Caco-2 (cell line): ENCODE measurements at regions not wholly inside any gene's neighbourhood (a gene's known extent, or its start where the extent isn't known, plus 50 kb on each side); places are given as distances from the start of the nearest gene placed in this dataset.

Source experiments
- BruUV-seq: library from RNA; stranded (reverse); fragments of 400-500 nt; replicated peaks from 2 replicates; lab custom pipeline; 2021; lab: Mats Ljungman, UMichigan
- CTCF ChIA-PET: fragments of 300-600 bp; sonication (Branson Sonifier 250); formaldehyde crosslinking; loops from one replicate; lab custom pipeline; 2022; ENCODE audit warnings: antibody characterized with exemption; lab: Charles Lee
- POLR2A ChIA-PET: fragments of 300-600 bp; sonication (Branson Sonifier 250); formaldehyde crosslinking; loops from one replicate; lab custom pipeline; 2022; ENCODE audit warnings: antibody characterized with exemption; lab: Charles Lee
- DNase-seq, 2 experiments: peaks; one replicate each; pipeline versions ENCODE4 v3.0.0 to v3.0.0-alpha.2; 2020 to 2022
- H3K27me3 ChIP-seq: replicated peaks from 2 replicates; pipeline ENCODE4 v1.6.0; 2011; ENCODE audit warnings: low read length; ENCODE audit not compliant: control insufficient read depth, insufficient read depth
- H3K36me3 ChIP-seq: 2 replicates; pipeline ENCODE4 v1.5.1; 2011; ENCODE audit warnings: low read length; ENCODE audit not compliant: control insufficient read depth, insufficient read depth
- H3K4me1 ChIP-seq: fragments of 250-450 bp; sonication (Bioruptor Pico); 2 replicates; pipeline ENCODE4 v1.5.1; 2020; ENCODE audit warnings: mild to moderate bottlenecking
- H3K4me3 ChIP-seq: 2 replicates; pipeline ENCODE4 v1.5.1; 2011; ENCODE audit warnings: low read depth, mild to moderate bottlenecking, control low read depth, low read length
- H3K9me3 ChIP-seq: fragments of 250-450 bp; sonication (Bioruptor Pico); 2 replicates; pipeline ENCODE4 v1.5.1; 2020; ENCODE audit warnings: mild to moderate bottlenecking, moderate library complexity
- H3K27ac Mint-ChIP-seq: one replicate; pipeline ENCODE4 v1.8.0; 2022; ENCODE audit warnings: mixed read lengths; ENCODE audit not compliant: unreplicated experiment
- H3K27me3 Mint-ChIP-seq: one replicate; pipeline ENCODE4 v1.8.0; 2022; ENCODE audit warnings: mixed read lengths; ENCODE audit not compliant: insufficient read depth, unreplicated experiment
- H3K36me3 Mint-ChIP-seq: one replicate; pipeline ENCODE4 v1.8.0; 2022; ENCODE audit warnings: mild to moderate bottlenecking, mixed read lengths; ENCODE audit not compliant: insufficient read depth, unreplicated experiment
- H3K4me1 Mint-ChIP-seq: one replicate; pipeline ENCODE4 v1.8.0; 2022; ENCODE audit warnings: low read depth, mixed read lengths; ENCODE audit not compliant: unreplicated experiment
- H3K4me3 Mint-ChIP-seq: one replicate; pipeline ENCODE4 v1.8.0; 2022; ENCODE audit warnings: mild to moderate bottlenecking, moderate library complexity, mixed read lengths; ENCODE audit not compliant: unreplicated experiment
- H3K9me3 Mint-ChIP-seq: one replicate; pipeline ENCODE4 v1.8.0; 2022; ENCODE audit warnings: mixed read lengths; ENCODE audit not compliant: unreplicated experiment
- CTCF ChIP-seq, 2 experiments: fragments of 200-600 bp in 1 of 2; IDR thresholded peaks; 1 replicate in 1 of 2; 2 replicates in 1 of 2; pipeline versions ENCODE4 v1.5.1 to v1.8.0; 2011 to 2022; ENCODE audit warnings: antibody characterized with exemption in 1 of 2, control low read depth in 1 of 2, inconsistent platforms in 1 of 2, low read depth in 1 of 2, low read length in 1 of 2, mild to moderate bottlenecking in 1 of 2, moderate library complexity in 1 of 2; ENCODE audit not compliant: insufficient read depth in 1 of 2, severe bottlenecking in 1 of 2, unreplicated experiment in 1 of 2
- intact Hi-C: fragments of 100-400 bp; cut with micrococcal nuclease; formaldehyde crosslinking; loops from one replicate; pipeline ENCODE4 v1.10.0; 2022; ENCODE audit not compliant: unreplicated experiment

GRCh38 chr5:9878206-9878605 lies 248.1 kb upstream of the TAS2R1 start:
- ChIA-PET CTCF (no interaction called here), POLR2A (no interaction called here)
- H3K4me3 Mint-ChIP-seq = no peak overlapping the region
- H3K9me3 Mint-ChIP-seq = peaks cover 21% of the 10 kb centered on the region
- Histone ChIP-seq H3K27me3 (no peaks in the 10 kb centered on the region), H3K4me1 (no peaks in the 10 kb centered on the region), H3K36me3 (no peaks in the 10 kb centered on the region), H3K4me3 (no peak overlapping the region), H3K9me3 (peaks cover 11% of the 10 kb centered on the region; the same call in 1 of the 2 replicates)
- BruUV-seq = no TSS peak
- no peak for DNase-seq
- intact Hi-C loops = no loop called here
- H3K4me1 Mint-ChIP-seq = no peaks in the 10 kb centered on the region
- no peak overlapping the region for H3K27ac Mint-ChIP-seq
- no peaks in the 10 kb centered on the region for H3K27me3 Mint-ChIP-seq
- no peak for TF ChIP-seq CTCF (IDR thresholded peaks at IDR 0.05; ENCODE audit: insufficient read depth in 1 of 2, low read depth in 1 of 2, low read length in 1 of 2, severe bottlenecking in 1 of 2, unreplicated experiment in 1 of 2)
- no peaks in the 10 kb centered on the region for H3K36me3 Mint-ChIP-seq

GRCh38 chr5:9877488-9877887 lies 247.3 kb upstream of the TAS2R1 start:
- Mint-ChIP-seq H3K27me3 (no peaks in the 10 kb centered on the region), H3K4me1 (no peaks in the 10 kb centered on the region), H3K36me3 (no peaks in the 10 kb centered on the region), H3K27ac (no peak overlapping the region), H3K4me3 (no peak overlapping the region), H3K9me3 (peaks cover 21% of the 10 kb centered on the region)
- no peaks in the 10 kb centered on the region for H3K27me3 ChIP-seq
- no peaks in the 10 kb centered on the region for H3K36me3 ChIP-seq
- no peaks in the 10 kb centered on the region for H3K4me1 ChIP-seq
- ChIA-PET POLR2A (no interaction called here), CTCF (no interaction called here)
- DNase-seq = no peak
- intact Hi-C loops = loop anchor here (1.0 kb wide), 1 partner anchor 44 kb away; no protein-coding TSS in a partner anchor
- no TSS peak for BruUV-seq
- TF ChIP-seq CTCF (IDR thresholded peaks at IDR 0.05; ENCODE audit: insufficient read depth in 1 of 2, low read depth in 1 of 2, low read length in 1 of 2, severe bottlenecking in 1 of 2, unreplicated experiment in 1 of 2) = no peak
- H3K4me3 ChIP-seq = no peak overlapping the region
- peaks cover 11% of the 10 kb centered on the region; the same call in 1 of the 2 replicates for H3K9me3 ChIP-seq

GRCh38 chr5:9876451-9876850 lies 246.3 kb upstream of the TAS2R1 start:
- ChIA-PET CTCF (no interaction called here), POLR2A (no interaction called here)
- H3K4me3 ChIP-seq = no peak overlapping the region
- DNase-seq = no peak
- H3K9me3 Mint-ChIP-seq = peaks cover 17% of the 10 kb centered on the region
- intact Hi-C loops = no loop called here
- H3K4me1 Mint-ChIP-seq = no peaks in the 10 kb centered on the region
- no TSS peak for BruUV-seq
- no peaks in the 10 kb centered on the region for H3K36me3 ChIP-seq
- no peaks in the 10 kb centered on the region for H3K36me3 Mint-ChIP-seq
- no peaks in the 10 kb centered on the region for H3K4me1 ChIP-seq
- H3K27me3 ChIP-seq = no peaks in the 10 kb centered on the region
- TF ChIP-seq CTCF (IDR thresholded peaks at IDR 0.05; ENCODE audit: insufficient read depth in 1 of 2, low read depth in 1 of 2, low read length in 1 of 2, severe bottlenecking in 1 of 2, unreplicated experiment in 1 of 2) = no peak
- no peak overlapping the region for H3K27ac Mint-ChIP-seq
- no peaks in the 10 kb centered on the region for H3K27me3 Mint-ChIP-seq
- H3K9me3 ChIP-seq = peaks cover 2% of the 10 kb centered on the region; the same call in 1 of the 2 replicates
- H3K4me3 Mint-ChIP-seq = no peak overlapping the region
